ENCODE measurements at regions not wholly inside any gene's neighbourhood (a gene's known extent, or its start where the extent isn't known, plus 50 kb on each side); places are given as distances from the start of the nearest gene placed in this dataset.
"Not testable (repeated sequence)": the region's sequence is repeated elsewhere in the genome, so short reads cannot be mapped to it uniquely, and the experiment has no call there.

DNA sequence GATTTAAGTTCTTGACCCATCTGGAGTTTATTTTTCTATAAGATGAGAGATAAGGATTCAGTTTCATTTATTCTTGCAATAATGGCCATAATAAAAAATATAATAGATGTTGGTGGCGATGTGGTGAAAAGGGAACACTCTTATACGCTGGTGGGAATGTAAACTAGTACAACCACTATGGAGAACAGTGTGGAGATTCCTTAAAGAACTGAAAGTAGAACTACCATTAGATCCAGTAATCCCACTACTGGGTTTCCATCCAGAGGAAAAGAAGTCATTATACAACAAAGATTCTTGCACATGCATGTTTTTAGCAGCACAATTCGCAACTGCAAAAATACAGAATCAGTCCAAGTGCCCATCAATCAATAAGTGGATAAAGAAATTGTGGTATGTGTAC, 1040.5 kb upstream of the GYPC start:
- no peak for DNase-seq (ENCODE audit: low spot score)

GRCh38 chr2:125630377-125630776, 1025.6 kb upstream of the GYPC start:
- no peak for DNase-seq (ENCODE audit: low spot score)

GRCh38 chr2:125634662-125635061, 1021.3 kb upstream of the GYPC start:
- no peak for DNase-seq (ENCODE audit: low spot score)

DNA sequence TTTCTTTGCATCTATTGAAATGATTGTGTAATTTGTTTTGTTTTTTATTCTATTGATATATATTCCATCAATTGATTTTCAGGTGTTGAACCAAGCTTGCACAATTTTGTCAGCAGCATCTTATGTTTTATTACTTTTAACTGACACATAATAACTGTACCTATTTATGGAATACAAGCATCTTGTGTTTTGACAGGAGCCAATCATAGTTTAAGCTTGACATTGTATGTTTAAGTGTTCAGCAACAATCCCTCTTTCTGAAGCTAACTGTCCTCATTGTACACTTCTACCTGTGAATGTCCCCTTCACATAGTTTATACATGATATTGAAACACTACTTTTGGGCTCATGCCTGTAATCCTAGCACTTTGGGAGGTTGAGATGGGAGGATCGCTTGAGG, 1017.6 kb upstream of the GYPC start:
- DNase-seq (ENCODE audit: low spot score) = no peak

- no peak for DNase-seq (ENCODE audit: low spot score)
Measured at GRCh38 chr2:125642032-125642431, 1013.9 kb upstream of the GYPC start.

GRCh38 chr2:125643128-125643527, 1012.8 kb upstream of the GYPC start:
- DNase-seq (ENCODE audit: low spot score) = no peak

GRCh38 chr2:125643585-125643984, 1012.4 kb upstream of the GYPC start:
- no peak for DNase-seq (ENCODE audit: low spot score)

- no peak for DNase-seq (ENCODE audit: low spot score)
Measured at GRCh38 chr2:125644257-125644656, 1011.7 kb upstream of the GYPC start.

DNA sequence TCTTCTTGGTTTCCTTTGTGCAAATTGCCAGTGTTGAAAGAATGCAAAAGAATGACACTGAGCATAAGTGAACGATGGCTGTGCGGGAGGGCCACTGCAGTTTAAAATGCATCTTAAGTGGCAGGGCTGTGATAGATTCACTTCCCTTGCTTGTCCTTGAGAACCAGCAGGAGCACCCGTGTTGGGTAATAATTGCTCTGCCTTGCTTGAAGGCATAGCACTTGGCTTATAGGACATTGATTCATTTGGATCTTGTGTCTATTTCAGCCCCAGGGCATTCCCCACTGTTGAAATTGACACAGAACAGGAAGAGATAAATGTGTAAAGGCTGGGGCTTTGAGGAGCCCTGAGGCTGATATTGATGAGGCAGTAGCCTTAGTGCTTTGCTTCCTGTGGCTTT, 1003.7 kb upstream of the GYPC start:
- no peak for DNase-seq (ENCODE audit: low spot score)

DNA sequence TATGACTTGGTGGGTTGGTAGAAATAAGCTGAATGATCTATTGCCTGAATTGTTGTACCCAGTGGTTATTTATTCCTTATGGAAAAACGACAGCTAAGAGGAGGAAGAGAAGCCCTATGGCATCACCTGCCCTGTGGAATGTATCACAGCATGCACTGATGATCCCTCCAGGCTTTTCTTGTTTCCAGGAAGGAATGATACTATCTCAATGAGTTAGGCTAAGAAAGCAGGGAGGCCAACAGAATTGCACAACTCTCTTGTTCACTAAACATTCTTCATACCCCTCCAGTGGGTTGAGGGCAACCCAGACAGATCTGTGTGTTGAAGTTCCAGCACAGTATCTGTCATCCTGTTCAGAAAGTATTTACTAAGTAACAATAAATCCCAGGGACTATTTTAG, 1001.7 kb upstream of the GYPC start:
- no peak for DNase-seq (ENCODE audit: low spot score)

DNA sequence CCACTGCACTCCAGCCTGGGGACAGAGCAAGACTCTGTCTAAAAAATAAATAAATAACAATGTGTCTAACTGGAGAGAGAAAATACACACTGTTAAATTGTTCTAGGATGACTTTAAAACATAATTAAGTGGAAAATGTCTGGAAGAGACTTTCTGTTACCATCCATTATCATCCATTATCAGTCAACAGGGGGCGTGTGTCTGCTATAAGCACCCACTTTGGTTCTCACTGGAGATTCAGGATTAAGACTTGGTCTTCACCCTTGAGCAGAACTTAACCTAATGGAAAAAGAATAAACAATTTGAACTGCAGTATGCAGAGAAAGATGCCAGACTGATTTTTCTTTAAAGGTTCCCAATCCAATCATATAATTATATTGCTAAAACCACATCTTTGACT, 999.8 kb upstream of the GYPC start:
- DNase-seq (ENCODE audit: low spot score) = no peak

GRCh38 chr2:125658583-125658982, 997.4 kb upstream of the GYPC start:
- no peak for DNase-seq (ENCODE audit: low spot score)

DNA sequence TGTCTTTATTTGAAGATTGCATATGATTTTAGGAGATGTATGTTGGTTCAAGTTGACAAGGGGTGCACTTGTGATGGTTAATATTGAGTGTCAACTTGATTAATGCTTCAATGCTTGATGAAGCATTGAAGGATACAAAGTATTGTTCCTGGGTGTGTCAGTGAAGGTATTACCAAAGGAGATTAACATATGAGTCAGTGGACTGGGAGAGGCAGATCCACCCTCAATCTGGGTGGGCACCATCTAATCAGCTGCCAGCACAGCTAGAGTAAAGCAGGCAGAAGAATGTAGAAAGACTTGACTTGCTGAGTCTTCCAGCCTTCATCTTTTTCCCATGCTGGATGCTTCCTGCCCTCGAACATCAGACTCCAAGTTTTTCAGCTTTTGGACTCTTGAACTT, 995.6 kb upstream of the GYPC start:
- DNase-seq (ENCODE audit: low spot score) = not testable (repeated sequence)

- no peak for DNase-seq (ENCODE audit: low spot score)
Measured at GRCh38 chr2:125667630-125668029, 988.3 kb upstream of the GYPC start.

DNA sequence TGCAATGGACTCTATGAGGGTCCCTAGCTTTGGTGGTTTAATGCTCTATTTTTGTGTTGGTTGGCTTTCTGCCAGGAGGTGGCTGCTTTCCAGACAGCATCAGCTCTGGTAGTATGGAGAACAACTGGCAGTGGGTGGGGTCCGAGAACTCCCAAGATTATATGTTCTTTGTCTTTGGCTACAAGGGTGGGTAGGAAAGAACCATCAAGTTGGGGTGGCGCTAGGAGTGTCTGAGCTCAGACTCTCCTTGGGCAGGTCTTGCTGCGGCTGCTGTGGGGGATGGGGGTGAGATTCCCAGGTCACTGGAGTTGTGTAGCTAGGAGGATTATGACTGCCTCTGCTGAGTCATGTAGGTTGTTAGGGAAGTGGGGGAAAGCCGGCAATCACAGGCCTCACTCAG, 976.1 kb upstream of the GYPC start:
- DNase-seq (ENCODE audit: low spot score) = no peak

DNA sequence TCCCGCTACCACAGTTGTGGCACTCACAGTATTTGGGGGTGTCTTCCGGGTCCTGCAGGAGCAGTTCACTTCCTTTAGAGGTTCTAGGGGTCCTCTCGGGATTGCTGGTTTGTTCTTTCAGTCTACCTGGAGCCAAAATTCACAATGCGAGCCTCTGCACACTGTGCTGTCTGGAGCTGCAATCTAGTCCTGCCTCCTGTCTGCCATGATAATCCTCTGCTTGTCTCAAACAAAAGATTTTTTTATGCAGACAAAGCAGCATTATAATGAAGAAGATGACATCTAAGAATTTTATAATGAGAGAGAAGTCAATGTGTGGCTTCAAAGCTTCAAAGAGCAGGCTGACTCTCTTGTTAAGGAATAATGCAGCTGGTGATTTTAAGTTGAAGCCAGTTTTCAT, 975.1 kb upstream of the GYPC start:
- no peak for DNase-seq (ENCODE audit: low spot score)

DNA sequence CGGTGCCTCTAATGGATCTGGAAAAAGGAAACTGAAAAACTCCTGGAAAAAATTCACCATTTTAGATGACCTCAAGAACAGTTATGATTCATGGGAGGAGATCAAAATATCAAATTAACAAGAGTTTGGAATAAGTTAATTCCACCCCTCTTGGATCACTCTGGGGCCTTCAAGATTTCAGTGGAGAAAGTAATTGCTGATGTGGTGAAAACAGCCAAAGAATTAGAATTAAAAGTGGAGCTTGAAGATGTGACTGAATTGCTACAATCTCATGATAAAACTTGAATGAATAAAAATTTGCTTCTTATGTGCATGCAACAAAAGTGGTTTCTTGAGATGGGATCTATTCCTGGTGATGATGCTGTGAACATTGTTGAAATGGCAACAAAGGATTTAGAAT, 974.4 kb upstream of the GYPC start:
- no peak for DNase-seq (ENCODE audit: low spot score)

GRCh38 chr2:125681976-125682805, 973.8 kb upstream of the GYPC start:
- no peak for DNase-seq (ENCODE audit: low spot score)

DNA sequence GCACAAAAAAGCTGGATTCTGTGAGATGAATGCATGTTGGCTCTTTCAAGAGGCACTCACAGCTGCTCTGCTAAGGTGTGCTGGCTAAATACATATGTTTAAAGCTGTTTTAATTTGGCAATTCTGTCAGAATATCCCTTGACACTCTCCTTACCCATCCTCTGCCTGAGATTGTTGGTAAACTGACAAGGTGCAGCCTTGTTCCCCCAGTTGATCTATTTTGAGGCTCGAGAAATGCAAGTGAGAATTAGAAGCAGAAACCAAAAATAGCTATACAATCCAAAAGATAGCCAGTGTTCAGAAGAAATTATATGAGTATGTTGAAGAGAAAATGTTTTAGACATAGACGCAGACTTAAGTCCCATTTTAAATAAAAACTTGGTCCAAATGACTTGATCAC, 971.7 kb upstream of the GYPC start:
- DNase-seq (ENCODE audit: low spot score) = no peak

- DNase-seq (ENCODE audit: low spot score) = no peak
Measured at GRCh38 chr2:125684932-125685331, 971.0 kb upstream of the GYPC start.

- DNase-seq (ENCODE audit: low spot score) = no peak
Measured at GRCh38 chr2:125696560-125696959, 959.4 kb upstream of the GYPC start.

- DNase-seq (ENCODE audit: low spot score) = no peak
Measured at GRCh38 chr2:125698280-125698679, 957.7 kb upstream of the GYPC start.

DNA sequence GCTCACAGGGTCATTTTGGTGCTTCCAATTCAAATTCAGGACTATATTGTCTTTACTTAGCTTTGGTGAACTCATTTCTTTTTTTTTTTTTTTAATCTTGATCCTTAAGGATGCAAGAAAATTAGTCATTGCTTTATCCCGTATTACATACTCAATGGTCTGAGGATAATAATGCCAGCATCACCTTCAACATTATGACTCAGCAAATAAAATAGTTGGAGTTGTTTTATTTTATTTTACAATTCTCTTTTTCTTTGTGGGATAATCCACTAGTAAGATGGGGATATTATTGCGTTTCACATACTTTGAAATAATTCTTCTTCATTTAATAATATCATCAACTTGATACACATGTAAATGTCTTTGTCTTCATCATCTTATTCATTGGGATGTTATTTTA, 954.9 kb upstream of the GYPC start:
- DNase-seq (ENCODE audit: low spot score) = no peak

DNA sequence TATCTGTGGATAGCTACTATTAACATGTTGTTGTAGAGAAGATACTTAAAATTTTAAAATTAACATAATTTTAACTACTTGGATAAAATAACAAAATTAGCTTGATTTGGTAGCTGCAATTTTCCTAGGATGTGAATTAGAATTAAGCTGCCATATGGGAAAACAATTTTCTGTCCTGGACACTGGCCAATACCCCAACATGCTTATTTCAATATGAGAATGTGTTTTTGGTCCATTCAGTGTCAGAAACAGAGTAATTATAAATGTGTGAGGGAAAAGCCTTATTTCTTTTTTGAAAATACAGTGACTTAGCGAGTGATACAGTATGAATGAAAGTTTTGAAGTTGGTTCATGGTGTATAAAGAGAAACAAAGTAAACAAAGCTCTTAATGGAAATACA, 948.3 kb upstream of the GYPC start:
- DNase-seq (ENCODE audit: low spot score) = no peak
